GM21360 (cell line): ENCODE measurements at regions not wholly inside any gene's neighbourhood (a gene's known extent, or its start where the extent isn't known, plus 50 kb on each side); places are given as distances from the start of the nearest gene placed in this dataset.
"Not testable (repeated sequence)": the region's sequence is repeated elsewhere in the genome, so short reads cannot be mapped to it uniquely, and the experiment has no call there.

Source experiments
- ATAC-seq: cut with Tn5 transposase; IDR thresholded peaks from one replicate; pipeline ENCODE4 v1.9.1; 2021; ENCODE audit warnings: mild to moderate bottlenecking, moderate library complexity; ENCODE audit not compliant: unreplicated experiment

DNA sequence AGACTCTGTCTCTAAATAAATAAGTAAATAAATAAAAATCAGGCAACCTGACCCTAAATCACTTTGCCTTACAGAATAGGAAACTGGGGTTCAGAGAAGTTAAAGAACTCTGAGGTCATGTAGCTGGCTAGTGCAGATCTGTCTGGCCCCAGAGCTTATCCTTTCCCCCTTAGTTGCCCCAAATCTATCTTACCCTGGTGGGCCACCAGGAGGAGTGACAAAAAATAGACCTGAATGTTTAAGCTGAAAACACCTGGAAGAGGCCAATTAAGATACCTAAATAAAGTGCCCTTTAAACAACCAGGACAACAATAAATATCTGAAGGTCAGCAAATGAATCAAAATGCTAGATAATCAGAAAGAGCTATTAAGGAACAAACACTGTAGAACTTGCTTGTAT is 59.7 kb downstream of the TEX35 start:
- no peak for ATAC-seq

DNA sequence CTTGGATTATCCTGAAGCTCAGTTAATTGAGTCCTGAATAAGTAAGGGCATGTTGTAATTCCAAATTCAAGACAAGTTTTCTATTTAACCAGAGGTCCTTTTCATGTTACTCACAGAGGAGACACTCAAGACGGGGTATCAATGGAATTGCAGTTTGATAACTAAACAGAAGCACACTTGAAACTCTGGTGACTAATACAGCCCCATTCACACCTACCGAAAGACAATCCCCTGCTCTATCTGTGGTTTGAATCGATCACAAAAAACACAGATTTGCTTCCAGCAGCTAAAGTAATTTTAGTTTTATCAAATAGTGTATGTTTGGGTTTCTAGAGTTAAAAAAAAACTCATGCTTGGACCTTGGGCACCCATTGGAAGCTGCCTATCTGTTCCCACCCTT is 60.4 kb downstream of the TEX35 start:
- peak; percentile 66 for ATAC-seq

DNA sequence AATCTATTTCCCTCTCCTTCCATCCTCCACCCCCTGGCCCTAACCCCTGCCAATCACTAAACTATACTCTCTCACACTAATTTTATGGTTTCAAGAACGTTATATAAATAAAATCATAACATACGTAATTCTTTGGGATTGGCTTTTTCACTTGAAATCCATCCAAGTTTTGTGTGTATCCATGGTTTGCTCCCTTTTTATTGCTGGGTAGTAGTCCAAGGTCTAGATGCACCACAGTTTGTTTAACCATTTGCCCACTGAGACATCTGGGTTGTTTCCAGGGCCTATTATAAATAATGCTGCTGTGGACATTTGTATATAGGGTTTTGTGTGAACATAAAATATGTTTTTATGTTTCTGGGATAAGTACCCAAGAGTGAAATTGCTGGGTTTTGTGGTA is 61.4 kb downstream of the TEX35 start:
- ATAC-seq: no peak

DNA sequence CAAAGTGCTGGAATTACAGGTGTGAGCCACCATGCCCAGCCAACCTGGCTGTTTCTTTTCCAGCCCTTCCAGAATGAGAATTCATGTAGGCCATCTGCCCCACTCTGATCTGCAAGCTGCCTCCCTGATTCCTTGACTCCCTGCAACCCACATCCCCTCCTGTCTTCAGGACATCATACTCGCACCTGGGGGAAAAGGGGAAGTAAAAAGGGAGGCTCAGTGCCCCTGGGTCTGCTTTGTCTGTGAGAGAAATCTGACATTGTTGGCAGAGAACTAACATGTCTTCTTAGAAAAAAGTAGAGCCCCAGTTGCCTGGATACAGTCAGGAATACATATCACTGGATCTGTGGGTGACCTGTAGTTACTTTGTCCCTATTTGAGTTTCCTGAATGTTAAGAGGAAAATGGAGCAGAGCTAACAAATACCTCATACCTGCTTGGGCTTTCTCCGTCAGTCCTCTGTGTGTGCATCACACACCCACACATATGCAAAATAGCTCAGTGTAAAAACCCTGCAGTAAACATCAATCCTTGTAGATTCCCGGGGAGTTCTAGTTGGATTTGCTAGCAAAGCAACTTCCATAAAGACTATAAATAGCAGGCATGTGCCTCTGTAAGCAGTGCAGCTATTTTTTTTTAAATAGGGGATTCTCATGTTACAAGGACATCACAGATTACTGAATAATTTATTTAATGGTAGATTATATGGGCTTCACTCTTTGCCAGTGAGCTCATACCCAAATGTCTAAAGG is 62.9 kb downstream of the TEX35 start:
- peak; percentile 30 for ATAC-seq

DNA sequence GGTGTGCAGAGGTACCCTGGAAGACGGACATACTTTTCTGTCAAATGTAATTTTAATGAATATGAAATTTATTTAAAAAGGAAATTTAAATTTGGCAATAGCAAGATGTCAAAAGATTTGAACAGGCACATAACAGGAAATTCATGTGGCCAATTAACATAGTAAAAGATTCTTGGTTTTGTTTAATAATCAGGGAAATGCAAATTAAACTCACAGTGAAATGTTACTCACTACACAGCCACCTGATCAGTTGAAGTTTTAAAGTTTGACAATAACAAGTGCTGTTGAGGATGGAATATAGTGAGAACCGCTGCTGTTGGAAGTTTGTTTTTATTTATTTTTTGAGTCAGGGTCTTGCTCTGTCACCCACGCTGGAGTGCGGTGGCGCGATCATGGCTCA is 63.9 kb downstream of the TEX35 start:
- no peak for ATAC-seq

DNA sequence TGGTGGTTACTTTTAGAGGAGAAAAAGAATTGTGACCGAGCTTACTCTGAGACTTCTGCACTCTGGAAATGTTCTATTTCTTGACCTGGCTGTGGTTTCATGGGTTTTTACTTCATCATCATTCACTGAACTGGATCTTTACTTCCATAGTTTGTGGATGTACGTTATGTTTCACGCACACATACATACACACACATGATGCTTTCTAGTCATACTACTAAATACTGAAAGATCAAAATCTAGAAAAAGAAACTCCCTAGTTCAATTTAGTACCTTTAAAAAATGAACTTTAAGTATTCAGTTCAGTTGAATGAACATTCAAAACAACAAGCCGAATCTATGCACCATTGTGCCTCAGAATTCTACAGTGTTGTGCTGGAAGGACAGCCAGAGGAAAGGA is 65.0 kb downstream of the TEX35 start:
- no peak for ATAC-seq

DNA sequence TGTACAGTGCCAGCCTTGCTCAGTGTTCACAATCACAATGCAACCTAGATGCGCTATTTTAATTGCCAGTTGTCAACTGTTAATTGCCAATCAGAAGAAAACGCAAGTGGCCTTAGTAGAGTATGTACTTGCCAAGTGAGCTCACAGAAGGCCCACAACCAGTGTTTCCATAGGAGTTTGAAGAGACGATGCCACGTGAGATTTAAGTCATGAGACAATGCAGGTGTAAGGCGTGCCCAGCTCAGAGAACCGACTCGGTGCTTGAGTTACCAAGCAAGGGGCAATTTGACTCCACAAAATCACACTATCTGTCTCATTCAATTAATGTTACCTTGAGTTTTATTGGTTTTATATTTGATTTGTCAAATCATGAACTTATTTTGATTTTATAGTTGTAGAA is 65.6 kb downstream of the TEX35 start:
- no peak for ATAC-seq

DNA sequence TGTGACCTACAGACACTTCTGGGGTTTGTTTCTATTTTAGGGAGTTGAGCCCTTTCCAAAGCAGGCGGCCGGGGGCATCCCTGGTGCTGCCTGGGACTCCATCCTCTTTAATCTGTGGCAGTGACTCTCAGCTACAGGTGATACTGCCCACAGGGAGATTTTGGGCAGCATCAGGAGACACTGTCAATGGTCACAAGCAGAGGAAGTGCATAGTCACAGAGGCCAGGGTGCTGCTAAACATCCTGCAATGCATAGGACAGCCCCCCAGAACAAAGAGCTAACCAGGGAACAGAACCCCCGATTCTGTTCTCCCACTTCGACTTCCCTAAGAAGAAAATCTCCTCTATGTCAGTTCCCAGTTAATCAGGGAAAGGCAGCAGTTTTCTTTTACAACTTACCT is 66.2 kb downstream of the TEX35 start:
- ATAC-seq: no peak

DNA sequence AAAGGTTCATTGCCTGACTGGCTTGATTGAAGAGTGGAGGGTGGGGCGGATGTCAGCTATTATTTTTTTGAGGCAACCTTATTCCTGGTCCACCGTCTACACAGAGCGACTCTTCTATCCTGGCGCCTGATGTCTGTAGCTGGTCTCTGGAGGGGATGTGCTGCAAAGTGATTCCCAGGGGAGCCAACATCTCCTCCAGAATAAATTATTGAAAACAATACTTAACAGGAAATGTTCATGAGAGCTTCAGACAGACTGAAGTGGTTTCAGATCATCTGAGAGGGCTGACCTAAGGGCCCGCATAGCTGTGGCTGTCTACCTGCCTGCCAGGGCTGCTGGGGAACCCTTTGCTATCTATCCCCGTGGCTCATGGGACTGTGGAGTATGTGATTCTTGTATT is 66.7 kb downstream of the TEX35 start:
- peak; percentile 49 for ATAC-seq

DNA sequence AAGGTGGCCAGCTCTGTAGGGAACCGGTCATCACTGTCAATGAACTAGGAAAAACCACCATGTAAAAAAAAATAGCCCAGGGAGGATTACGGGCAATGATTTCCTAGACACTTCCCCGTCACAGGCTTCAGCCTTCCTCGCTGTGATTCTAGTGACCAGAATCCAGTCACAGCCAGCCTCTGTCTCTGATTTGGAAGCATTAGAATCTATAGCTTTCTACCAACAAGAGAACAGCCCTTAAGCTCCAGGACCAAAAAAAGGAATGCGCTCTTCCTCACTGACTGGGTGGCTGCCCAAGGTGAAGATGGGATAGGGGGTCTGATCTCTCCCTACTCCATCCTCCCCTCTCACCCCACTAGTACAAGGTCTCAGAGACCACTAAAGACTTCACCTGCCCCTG is 67.2 kb downstream of the TEX35 start:
- no peak for ATAC-seq

DNA sequence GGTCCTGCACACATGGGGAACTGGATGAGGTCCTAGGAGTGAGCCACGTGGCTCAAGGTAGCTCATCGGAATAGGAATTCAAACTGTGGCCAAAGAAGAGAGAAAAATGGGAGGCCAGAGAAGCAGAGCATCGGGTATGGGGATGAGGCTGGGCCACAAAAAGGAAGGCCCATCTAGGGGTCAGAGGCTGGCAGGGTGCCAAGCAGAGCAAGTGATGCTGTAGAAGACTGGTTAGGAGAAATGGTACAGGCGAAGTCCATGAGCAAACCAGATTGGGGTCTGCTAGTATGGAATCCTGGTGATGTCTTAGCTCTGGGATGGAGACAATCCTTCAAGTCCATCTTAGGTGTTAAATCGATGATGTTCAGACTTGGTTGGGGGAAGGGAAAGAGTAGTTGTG is 68.0 kb downstream of the TEX35 start:
- no peak for ATAC-seq

DNA sequence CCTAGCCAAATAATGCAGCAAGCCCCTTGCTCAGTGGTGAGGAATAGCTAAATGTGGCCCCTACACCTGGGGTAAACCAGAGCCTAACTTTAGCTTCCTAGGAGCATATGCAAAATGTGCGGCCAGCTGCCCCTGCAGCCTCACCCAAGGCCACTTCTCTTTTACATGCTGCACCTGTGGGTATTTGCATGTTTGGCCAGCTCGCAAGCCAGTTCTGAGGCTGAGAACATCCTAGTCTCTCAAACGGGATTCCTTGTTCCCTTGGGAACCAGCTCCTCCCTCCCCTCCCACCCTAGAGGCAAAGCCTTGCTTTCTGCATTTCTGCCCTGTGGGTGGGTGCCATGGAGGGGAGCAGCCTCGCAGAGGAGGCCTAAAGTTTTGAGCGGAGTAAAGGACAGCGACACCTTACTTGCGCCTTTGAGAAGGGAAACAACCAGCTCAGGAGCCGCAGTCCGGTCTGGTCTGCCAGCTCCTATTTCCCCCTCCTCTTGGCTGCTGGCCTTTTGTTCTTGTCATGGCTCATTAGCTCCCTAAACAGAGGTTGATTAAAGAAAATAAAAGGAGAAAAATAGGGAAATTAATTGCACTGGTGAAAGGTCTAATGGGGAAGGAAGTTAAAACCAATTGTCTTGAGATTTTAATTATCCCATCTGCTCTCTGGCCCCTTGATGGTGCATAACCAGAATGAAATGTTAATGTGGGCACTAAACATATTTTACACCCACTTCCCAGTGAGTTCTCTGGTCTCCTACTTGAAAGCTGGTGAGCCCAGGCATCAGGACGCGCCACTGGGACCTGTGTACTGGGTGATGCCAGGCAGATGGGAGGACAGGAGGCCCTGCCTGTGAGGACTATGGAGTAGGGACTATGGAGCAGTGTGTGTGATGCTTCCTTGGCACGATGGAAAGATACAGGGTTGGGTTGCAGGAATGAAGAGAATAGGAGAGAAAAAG is 68.7 kb downstream of the TEX35 start:
- ATAC-seq: peak; percentile 75

DNA sequence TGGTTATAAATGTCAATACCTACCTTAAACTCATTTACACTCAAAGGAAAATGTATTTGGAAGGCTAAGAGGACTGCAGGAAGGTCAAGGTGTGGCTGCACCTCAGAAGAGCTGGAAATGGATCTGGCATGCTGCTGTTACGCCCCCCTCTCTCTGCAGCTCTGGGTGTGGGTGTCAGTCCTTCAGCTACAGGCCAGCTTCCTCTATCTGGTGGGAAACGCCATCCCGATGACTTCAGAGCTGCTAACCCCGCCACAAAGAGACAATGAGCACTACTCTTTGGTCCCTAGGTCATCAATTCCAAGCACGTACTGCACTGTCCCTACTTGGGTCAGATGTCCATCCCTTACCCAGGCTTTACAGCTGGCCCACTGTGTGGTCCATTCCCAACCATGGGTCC is 74.2 kb downstream of the TEX35 start:
- ATAC-seq: no peak

DNA sequence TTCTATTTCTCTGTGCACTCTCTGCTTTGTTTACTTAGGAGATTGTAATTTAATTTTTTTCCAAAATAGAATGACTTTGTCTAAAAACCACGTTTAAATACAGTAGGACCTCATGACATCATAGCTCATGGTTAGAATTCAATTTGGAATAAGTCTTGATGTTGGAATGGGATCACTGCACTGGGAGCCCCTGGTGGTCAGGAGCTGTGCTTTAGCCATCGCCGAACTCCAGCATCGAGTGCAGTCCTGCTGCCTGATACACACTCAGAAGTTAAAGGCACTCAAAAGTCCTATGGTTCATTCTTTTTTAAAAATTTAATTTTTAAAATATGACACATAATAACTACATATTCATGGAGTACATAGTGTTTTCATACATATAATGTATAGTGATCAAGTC is 75.1 kb downstream of the TEX35 start:
- no peak for ATAC-seq

DNA sequence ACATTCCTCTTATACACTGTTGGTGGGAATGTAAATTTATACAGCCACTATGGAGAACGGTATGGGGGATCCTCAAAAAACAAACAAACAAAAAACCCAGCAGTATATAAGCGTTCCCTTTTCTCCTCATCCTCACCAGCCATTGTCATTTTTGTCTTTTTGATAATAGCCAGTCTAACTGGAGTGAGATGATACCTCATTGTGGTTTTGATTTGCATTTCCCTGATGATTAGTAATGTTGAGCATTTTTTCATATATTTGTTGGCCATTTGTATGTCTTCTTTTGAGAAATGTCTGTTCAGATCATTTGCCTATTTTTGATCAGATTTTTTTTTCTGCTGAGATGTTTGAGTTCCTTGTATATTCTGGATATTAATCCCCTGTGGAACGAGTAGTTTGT is 76.1 kb downstream of the TEX35 start:
- ATAC-seq: not testable (repeated sequence)

DNA sequence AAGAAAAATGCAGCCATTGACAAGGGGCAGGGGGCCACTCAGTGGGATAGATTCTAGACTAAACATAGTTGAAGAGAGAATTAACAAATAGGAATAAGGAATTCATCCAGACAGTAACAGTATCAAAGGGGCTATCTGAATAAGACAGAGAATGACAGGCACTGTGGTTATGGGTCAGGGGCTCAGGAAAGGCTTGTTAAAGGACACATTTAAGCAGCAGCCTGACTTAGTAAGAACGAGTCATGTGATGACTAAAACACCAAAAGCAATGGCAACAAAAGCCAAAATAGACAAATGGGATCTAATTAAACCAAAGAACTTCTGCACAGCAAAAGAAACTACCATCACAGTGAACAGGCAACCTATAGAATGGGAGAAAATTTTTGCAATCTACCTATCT is 78.9 kb downstream of the TEX35 start:
- ATAC-seq: not testable (repeated sequence)

DNA sequence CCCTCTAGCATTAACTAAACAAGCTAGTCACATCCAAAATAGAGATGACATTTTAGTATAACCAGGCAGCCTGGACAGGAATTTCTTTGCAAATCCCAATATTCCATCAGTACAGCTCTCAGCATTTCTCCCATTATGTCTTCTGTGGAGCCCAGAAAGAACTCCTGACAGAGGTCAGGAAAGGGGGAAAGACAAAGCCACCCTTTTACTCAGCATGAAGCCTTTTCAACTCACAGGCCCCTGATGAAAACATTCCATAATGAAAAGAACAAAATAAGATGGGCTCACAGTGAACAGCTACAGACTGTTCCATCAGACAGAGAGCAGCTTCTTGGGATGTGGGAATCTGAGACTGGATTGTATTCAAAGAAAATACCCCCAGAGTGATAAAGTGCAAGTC is 80.6 kb downstream of the TEX35 start:
- no peak for ATAC-seq

DNA sequence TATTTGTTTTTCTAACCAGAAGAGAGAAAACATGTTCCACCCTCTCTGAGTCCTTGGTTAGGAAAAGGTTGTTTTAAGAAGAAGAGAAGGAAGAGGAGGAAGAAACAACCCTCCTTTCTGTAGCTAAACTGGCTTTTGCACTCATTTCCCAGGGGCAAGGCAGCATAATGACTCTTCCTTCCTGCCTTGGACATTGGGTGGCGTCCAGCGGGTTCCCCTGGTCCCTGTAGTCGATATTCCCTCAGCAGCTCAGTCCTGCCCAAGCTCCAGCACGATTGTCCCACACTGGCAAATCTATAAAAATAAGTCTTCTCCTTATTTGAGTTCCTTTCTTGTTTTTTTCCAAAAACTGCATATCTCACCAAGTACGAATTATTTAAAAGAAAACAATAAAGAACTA is 81.2 kb downstream of the TEX35 start:
- no peak for ATAC-seq

DNA sequence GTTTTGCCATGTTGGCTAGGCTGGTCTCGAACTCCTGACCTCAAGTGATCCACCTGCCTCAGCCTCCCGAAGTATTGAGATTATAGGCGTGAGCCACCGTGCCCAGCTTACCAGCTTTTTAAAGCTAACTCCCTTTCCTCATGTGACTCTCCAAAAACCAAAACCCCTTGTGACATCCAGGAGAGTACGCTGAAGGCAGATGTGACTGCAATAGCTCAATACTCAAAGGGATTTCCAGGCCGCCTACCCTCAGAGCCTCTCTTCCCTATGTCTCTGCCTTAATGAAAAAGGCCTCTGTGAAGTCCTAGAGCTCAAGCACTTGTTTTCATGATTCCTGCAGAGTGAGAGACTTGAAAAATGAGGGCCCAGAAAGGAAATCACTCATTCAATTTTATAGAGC is 82.6 kb downstream of the TEX35 start:
- ATAC-seq: no peak

DNA sequence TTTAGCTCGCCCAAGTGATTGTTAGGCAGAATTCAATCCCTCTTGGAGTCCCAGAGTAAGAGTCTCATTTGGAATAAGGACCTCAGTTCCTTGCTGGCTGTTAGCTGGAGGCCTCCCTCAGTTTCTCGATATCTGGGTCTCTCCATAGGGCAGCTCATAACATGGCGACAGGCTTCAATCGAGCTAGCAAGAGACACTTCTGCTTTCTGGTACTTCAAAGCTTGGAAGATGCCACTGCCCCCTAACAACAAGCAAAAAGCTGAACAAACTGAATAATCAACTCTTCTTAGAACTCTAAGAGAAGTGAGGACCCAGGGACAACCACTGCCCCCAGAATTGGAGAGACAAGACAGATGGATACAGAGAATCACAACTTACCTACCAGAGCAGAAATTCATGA is 86.2 kb downstream of the TEX35 start:
- no peak for ATAC-seq

DNA sequence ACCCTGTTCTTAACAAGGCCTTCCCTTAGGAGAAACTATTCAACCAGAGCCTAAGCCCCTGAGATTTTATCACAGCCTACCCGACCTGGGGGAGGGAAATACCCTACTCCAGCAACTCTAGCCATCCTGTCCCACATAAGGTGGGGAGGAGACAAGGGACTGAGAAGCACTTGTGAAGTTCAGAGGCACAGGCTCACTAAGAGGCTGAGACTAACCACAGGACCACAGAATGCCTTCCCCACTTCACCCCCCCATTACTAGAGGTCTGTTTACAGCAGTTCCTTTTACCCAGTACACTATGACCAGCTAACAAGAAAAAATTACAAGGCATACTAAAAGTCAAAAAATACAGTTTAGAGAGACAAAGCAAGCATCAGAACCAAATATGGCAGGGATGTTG is 86.8 kb downstream of the TEX35 start:
- ATAC-seq: peak; percentile 65

DNA sequence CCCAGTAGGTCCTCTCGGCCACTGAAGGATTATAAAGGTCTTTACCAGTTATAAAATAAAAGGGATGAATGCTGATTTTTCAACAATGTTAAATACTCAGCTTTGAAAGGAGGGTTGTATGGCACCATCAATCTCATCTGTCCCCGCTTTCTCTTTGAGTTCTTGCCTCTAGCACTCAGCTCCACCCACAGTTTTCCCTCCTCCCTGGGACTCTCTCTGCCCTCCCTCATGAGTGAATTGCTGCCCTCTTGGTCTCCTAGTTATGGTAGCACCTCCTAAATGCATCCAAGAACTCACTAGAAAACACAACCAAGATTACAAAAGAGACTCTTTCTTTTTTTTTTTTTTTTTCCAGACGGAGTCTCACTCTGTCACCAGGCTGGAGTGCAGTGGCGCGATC is 91.0 kb downstream of the TEX35 start:
- ATAC-seq: no peak
